ENCODE measurements at regions not wholly inside any gene's neighbourhood (a gene's known extent, or its start where the extent isn't known, plus 50 kb on each side); places are given as distances from the start of the nearest gene placed in this dataset.

DNA sequence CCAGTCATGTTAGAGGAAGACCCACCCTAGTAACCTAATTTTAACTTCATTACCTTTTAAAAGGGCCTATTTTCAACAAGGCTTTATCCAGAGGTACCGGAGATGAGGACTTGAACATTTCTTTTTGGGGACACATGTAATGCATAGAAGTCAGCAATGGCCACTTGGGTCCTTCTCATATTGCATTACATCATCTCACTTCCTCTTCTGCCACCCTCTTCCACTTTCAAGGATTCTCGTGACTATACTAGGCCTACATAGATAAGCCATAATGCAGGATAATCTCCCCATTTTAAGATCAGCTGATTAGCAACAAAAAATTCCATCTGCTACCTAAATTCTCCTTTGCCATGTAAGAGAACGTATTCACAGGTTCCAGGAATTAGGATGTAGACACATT, 557.2 kb downstream of the KCTD12 start:
- H3K27ac ChIP-seq: no peak overlapping the region
- no peaks in the 10 kb centered on the region for H3K4me1 ChIP-seq (replicated peaks; ENCODE audit: insufficient read depth)
- BruUV-seq (replicated peaks): no TSS peak
- H3K27me3 ChIP-seq (ENCODE audit: insufficient read depth, low read depth): no peaks in the 10 kb centered on the region
- ChIA-PET CTCF (no interaction called here), POLR2A (ENCODE audit: unreplicated experiment) (no interaction called here)
- H3K4me3 ChIP-seq: no peak overlapping the region
- H3K36me3 ChIP-seq (ENCODE audit: low read depth): no peaks in the 10 kb centered on the region
- H3K4me2 ChIP-seq: no peak overlapping the region
- intact Hi-C loops (cut with micrococcal nuclease; ENCODE audit: unreplicated experiment): no loop called here
- H3K79me2 ChIP-seq (ENCODE audit: low read depth): no peaks in the 10 kb centered on the region
- H4K20me1 ChIP-seq (ENCODE audit: insufficient read depth): no peaks in the 10 kb centered on the region
- H2AFZ ChIP-seq: no peak overlapping the region
- H3K9me3 ChIP-seq (ENCODE audit: insufficient read depth, low read depth): no peaks in the 10 kb centered on the region
- no peaks in the 10 kb centered on the region for H3F3A ChIP-seq (ENCODE audit: insufficient read depth, low read depth)
- no peak for DNase-seq
- no peaks in the 10 kb centered on the region for H3K9me2 ChIP-seq (ENCODE audit: insufficient read depth)
- TF ChIP-seq, protein P1, sequence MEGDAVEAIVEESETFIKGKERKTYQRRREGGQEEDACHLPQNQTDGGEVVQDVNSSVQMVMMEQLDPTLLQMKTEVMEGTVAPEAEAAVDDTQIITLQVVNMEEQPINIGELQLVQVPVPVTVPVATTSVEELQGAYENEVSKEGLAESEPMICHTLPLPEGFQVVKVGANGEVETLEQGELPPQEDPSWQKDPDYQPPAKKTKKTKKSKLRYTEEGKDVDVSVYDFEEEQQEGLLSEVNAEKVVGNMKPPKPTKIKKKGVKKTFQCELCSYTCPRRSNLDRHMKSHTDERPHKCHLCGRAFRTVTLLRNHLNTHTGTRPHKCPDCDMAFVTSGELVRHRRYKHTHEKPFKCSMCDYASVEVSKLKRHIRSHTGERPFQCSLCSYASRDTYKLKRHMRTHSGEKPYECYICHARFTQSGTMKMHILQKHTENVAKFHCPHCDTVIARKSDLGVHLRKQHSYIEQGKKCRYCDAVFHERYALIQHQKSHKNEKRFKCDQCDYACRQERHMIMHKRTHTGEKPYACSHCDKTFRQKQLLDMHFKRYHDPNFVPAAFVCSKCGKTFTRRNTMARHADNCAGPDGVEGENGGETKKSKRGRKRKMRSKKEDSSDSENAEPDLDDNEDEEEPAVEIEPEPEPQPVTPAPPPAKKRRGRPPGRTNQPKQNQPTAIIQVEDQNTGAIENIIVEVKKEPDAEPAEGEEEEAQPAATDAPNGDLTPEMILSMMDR (conservative IDR thresholded peaks at IDR 0.05): no peak
- TF ChIP-seq EZH2 (IDR thresholded peaks at IDR 0.05; ENCODE audit: low read depth): no peak

DNA sequence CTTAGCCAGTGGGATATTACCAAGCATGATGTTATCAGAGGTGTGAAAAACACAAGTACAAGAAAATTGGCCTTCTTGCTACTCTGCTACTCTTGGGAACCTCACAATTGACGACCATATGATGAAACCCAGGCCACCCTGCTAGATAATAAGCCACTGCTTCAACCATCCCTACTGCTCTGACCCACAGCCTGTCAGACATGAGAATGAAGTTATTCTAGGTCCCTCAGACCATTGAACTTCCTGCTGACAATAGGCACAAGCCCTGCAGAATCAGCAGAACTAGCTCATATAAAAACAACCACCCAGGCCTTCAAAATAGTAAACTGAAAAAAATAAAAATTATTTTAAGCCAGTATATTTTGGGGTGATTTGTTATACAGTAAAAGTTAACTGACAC, 559.9 kb downstream of the KCTD12 start:
- Histone ChIP-seq H3K27me3 (ENCODE audit: insufficient read depth, low read depth) (no peaks in the 10 kb centered on the region), H3F3A (ENCODE audit: insufficient read depth, low read depth) (no peaks in the 10 kb centered on the region), H3K4me2 (no peak overlapping the region), H2AFZ (no peak overlapping the region), H3K4me1 (replicated peaks; ENCODE audit: insufficient read depth) (no peaks in the 10 kb centered on the region), H3K4me3 (no peak overlapping the region), H3K9me3 (ENCODE audit: insufficient read depth, low read depth) (no peaks in the 10 kb centered on the region), H3K9me2 (ENCODE audit: insufficient read depth) (no peaks in the 10 kb centered on the region), H3K79me2 (ENCODE audit: low read depth) (no peaks in the 10 kb centered on the region), H3K27ac (no peak overlapping the region), H4K20me1 (ENCODE audit: insufficient read depth) (no peaks in the 10 kb centered on the region), H3K36me3 (ENCODE audit: low read depth) (no peaks in the 10 kb centered on the region)
- ChIA-PET POLR2A (ENCODE audit: unreplicated experiment) (no interaction called here), CTCF (no interaction called here)
- TF ChIP-seq, protein P1 (conservative IDR thresholded peaks at IDR 0.05): no peak
- TF ChIP-seq EZH2 (IDR thresholded peaks at IDR 0.05; ENCODE audit: low read depth): no peak
- no TSS peak for BruUV-seq (replicated peaks)
- DNase-seq: no peak
- intact Hi-C loops (cut with micrococcal nuclease; ENCODE audit: unreplicated experiment): no loop called here

DNA sequence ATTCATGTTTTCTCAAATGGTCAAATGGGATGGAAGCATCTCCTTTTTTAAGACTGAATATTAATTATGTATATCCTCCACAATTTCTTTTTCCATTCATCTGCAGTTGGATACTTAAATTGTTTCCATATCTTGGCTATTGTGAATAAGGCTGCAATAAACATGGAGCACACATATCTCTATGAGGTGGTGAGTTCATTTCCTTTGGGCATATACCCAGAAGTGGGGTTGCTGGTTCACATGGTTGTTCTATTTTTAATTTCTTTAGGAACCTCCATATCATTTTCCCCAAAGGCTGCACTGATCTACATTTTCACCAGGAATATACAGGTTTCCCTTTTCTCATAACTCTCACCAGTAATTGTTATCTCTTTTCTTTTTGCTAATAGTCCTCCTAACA, 566.3 kb downstream of the KCTD12 start:
- Histone ChIP-seq H4K20me1 (ENCODE audit: insufficient read depth) (no peaks in the 10 kb centered on the region), H3K9me2 (ENCODE audit: insufficient read depth) (no peaks in the 10 kb centered on the region), H3K4me3 (no peak overlapping the region), H3K27ac (no peak overlapping the region), H2AFZ (no peak overlapping the region), H3K36me3 (ENCODE audit: low read depth) (no peaks in the 10 kb centered on the region), H3K79me2 (ENCODE audit: low read depth) (no peaks in the 10 kb centered on the region), H3K4me1 (replicated peaks; ENCODE audit: insufficient read depth) (no peaks in the 10 kb centered on the region), H3K9me3 (ENCODE audit: insufficient read depth, low read depth) (no peaks in the 10 kb centered on the region), H3F3A (ENCODE audit: insufficient read depth, low read depth) (no peaks in the 10 kb centered on the region), H3K4me2 (no peak overlapping the region), H3K27me3 (ENCODE audit: insufficient read depth, low read depth) (no peaks in the 10 kb centered on the region)
- ChIA-PET POLR2A (ENCODE audit: unreplicated experiment) (no interaction called here), CTCF (no interaction called here)
- no TSS peak for BruUV-seq (replicated peaks)
- intact Hi-C loops (cut with micrococcal nuclease; ENCODE audit: unreplicated experiment): no loop called here
- DNase-seq: no peak
- TF ChIP-seq EZH2 (IDR thresholded peaks at IDR 0.05; ENCODE audit: low read depth): no peak
- TF ChIP-seq, protein P1 (conservative IDR thresholded peaks at IDR 0.05): no peak
